ENCODE measurements at regions not wholly inside any gene's neighbourhood (a gene's known extent, or its start where the extent isn't known, plus 50 kb on each side); places are given as distances from the start of the nearest gene placed in this dataset.
"Not testable (repeated sequence)": the region's sequence is repeated elsewhere in the genome, so short reads cannot be mapped to it uniquely, and the experiment has no call there.

GRCh38 chr1:55792870-55793269, 577.7 kb upstream of the USP24 start:
- Histone ChIP-seq H3K9me3 (ENCODE audit: low read length) (no peaks in the 10 kb centered on the region), H3K4me1 (ENCODE audit: insufficient read depth, low read length) (no peaks in the 10 kb centered on the region), H3K79me2 (ENCODE audit: low read length) (no peaks in the 10 kb centered on the region), H3K4me3 (ENCODE audit: low read length) (no peak overlapping the region), H4K20me1 (ENCODE audit: low read length) (no peaks in the 10 kb centered on the region), H3K4me2 (ENCODE audit: low read length) (no peak overlapping the region), H3F3A (ENCODE audit: low read length, unreplicated experiment) (no peaks in the 10 kb centered on the region), H3K9me2 (replicated peaks; ENCODE audit: low read length) (no peaks in the 10 kb centered on the region), H3K27ac (ENCODE audit: low read length) (no peak overlapping the region), H2AFZ (ENCODE audit: low read length) (no peak overlapping the region), H3K9ac (ENCODE audit: low read length) (no peak overlapping the region), H3K27me3 (ENCODE audit: low read length) (no peaks in the 10 kb centered on the region), H3K36me3 (ENCODE audit: low read depth, low read length) (no peaks in the 10 kb centered on the region)
- DNase-seq (no peak), ATAC-seq (no peak)
- no peak for TF ChIP-seq EZH2 (IDR thresholded peaks at IDR 0.05; ENCODE audit: low read length, unreplicated experiment)
- TF ChIP-seq CTCF (conservative IDR thresholded peaks at IDR 0.05; ENCODE audit: low read depth, low read length) = no peak
- TF ChIP-seq EZH2phosphoT487 (IDR thresholded peaks at IDR 0.05; ENCODE audit: borderline replicate concordance, low read length) = no peak
- ChIA-PET CTCF (no interaction called here), POLR2A (ENCODE audit: unreplicated experiment) (no interaction called here)
- BruUV-seq (replicated peaks) = no TSS peak
- intact Hi-C loops (cut with micrococcal nuclease) = no loop called here

GRCh38 chr1:55789466-55789865, 574.3 kb upstream of the USP24 start:
- no TSS peak for BruUV-seq (replicated peaks)
- H3K9me2 ChIP-seq (replicated peaks; ENCODE audit: low read length) = no peaks in the 10 kb centered on the region
- H3K4me1 ChIP-seq (ENCODE audit: insufficient read depth, low read length) = peaks cover 11% of the 10 kb centered on the region; the same call in 1 of the 2 replicates
- TF ChIP-seq EZH2phosphoT487 (IDR thresholded peaks at IDR 0.05; ENCODE audit: borderline replicate concordance, low read length) (no peak), CTCF (conservative IDR thresholded peaks at IDR 0.05; ENCODE audit: low read depth, low read length) (no peak), EZH2 (IDR thresholded peaks at IDR 0.05; ENCODE audit: low read length, unreplicated experiment) (no peak)
- H3K79me2 ChIP-seq (ENCODE audit: low read length) = no peaks in the 10 kb centered on the region
- H3K4me3 ChIP-seq (ENCODE audit: low read length) = no peak overlapping the region
- no peaks in the 10 kb centered on the region for H3K9me3 ChIP-seq (ENCODE audit: low read length)
- H3F3A ChIP-seq (ENCODE audit: low read length, unreplicated experiment) = no peaks in the 10 kb centered on the region
- no peaks in the 10 kb centered on the region for H4K20me1 ChIP-seq (ENCODE audit: low read length)
- H3K4me2 ChIP-seq (ENCODE audit: low read length) = no peak overlapping the region
- no peak for DNase-seq
- POLR2A ChIA-PET (ENCODE audit: unreplicated experiment) = no interaction called here
- intact Hi-C loops (cut with micrococcal nuclease) = no loop called here
- no peak overlapping the region for H2AFZ ChIP-seq (ENCODE audit: low read length)
- H3K9ac ChIP-seq (ENCODE audit: low read length) = no peak overlapping the region
- CTCF ChIA-PET = no interaction called here
- no peak overlapping the region for H3K27ac ChIP-seq (ENCODE audit: low read length)
- ATAC-seq = no peak
- no peaks in the 10 kb centered on the region for H3K36me3 ChIP-seq (ENCODE audit: low read depth, low read length)
- no peaks in the 10 kb centered on the region for H3K27me3 ChIP-seq (ENCODE audit: low read length)

GRCh38 chr1:55786396-55786795, 571.2 kb upstream of the USP24 start:
- Histone ChIP-seq H3K4me1 (ENCODE audit: insufficient read depth, low read length) (peaks cover 27% of the 10 kb centered on the region), H3K79me2 (ENCODE audit: low read length) (no peaks in the 10 kb centered on the region), H3K9me2 (replicated peaks; ENCODE audit: low read length) (no peaks in the 10 kb centered on the region), H3K4me2 (ENCODE audit: low read length) (no peak overlapping the region), H3K9me3 (ENCODE audit: low read length) (no peaks in the 10 kb centered on the region), H4K20me1 (ENCODE audit: low read length) (no peaks in the 10 kb centered on the region), H3K27me3 (ENCODE audit: low read length) (no peaks in the 10 kb centered on the region), H3K9ac (ENCODE audit: low read length) (no peak overlapping the region), H3K27ac (ENCODE audit: low read length) (no peak overlapping the region), H3K36me3 (ENCODE audit: low read depth, low read length) (no peaks in the 10 kb centered on the region), H2AFZ (ENCODE audit: low read length) (no peak overlapping the region), H3F3A (ENCODE audit: low read length, unreplicated experiment) (no peaks in the 10 kb centered on the region), H3K4me3 (ENCODE audit: low read length) (no peak overlapping the region)
- TF ChIP-seq CTCF (conservative IDR thresholded peaks at IDR 0.05; ENCODE audit: low read depth, low read length) (no peak), EZH2phosphoT487 (IDR thresholded peaks at IDR 0.05; ENCODE audit: borderline replicate concordance, low read length) (no peak), EZH2 (IDR thresholded peaks at IDR 0.05; ENCODE audit: low read length, unreplicated experiment) (no peak)
- DNase-seq = no peak
- no peak for ATAC-seq
- intact Hi-C loops (cut with micrococcal nuclease) = no loop called here
- BruUV-seq (replicated peaks) = no TSS peak
- ChIA-PET CTCF (no interaction called here), POLR2A (ENCODE audit: unreplicated experiment) (no interaction called here)

- intact Hi-C loops (cut with micrococcal nuclease); H3K27me3 ChIP-seq (ENCODE audit: low read length); H3F3A ChIP-seq (ENCODE audit: low read length, unreplicated experiment); H2AFZ ChIP-seq (ENCODE audit: low read length); H3K9me2 ChIP-seq (replicated peaks; ENCODE audit: low read length); ATAC-seq; H3K79me2 ChIP-seq (ENCODE audit: low read length); H4K20me1 ChIP-seq (ENCODE audit: low read length); BruUV-seq (replicated peaks); CTCF ChIA-PET; POLR2A ChIA-PET (ENCODE audit: unreplicated experiment); H3K4me3 ChIP-seq (ENCODE audit: low read length); H3K36me3 ChIP-seq (ENCODE audit: low read depth, low read length); H3K9ac ChIP-seq (ENCODE audit: low read length); H3K4me2 ChIP-seq (ENCODE audit: low read length); H3K9me3 ChIP-seq (ENCODE audit: low read length): not testable (repeated sequence)
- peak overlapping the region; percentile 24 for H3K27ac ChIP-seq (ENCODE audit: low read length)
- peak; percentile 84 for DNase-seq
- peaks cover 31% of the 10 kb centered on the region for H3K4me1 ChIP-seq (ENCODE audit: insufficient read depth, low read length)
These were observed 569.8 kb upstream of the USP24 start for GRCh38 chr1:55784941-55785450.
